AG04450 (cell line): ENCODE measurements at regions not wholly inside any gene's neighbourhood (a gene's known extent, or its start where the extent isn't known, plus 50 kb on each side); places are given as distances from the start of the nearest gene placed in this dataset.
"Not testable (repeated sequence)": the region's sequence is repeated elsewhere in the genome, so short reads cannot be mapped to it uniquely, and the experiment has no call there.

Experiments
- CTCF ChIA-PET: fragments of 300-600, 350-600 bp; formaldehyde crosslinking; extraction: SDS; loops from one replicate; lab custom pipeline; 2022; ENCODE audit warnings: antibody characterized with exemption, inconsistent platforms; lab: Charles Lee
- POLR2A ChIA-PET: fragments of 350-600 bp; formaldehyde crosslinking; extraction: SDS; loops from one replicate; lab custom pipeline; 2021; ENCODE audit warnings: antibody characterized with exemption, inconsistent platforms; lab: Yijun Ruan, JAX
- DNase-seq: peaks from one replicate; pipeline ENCODE4 v3.0.0-alpha.2; 2011; ENCODE audit warnings: low read depth, low spot score
- H3K27ac ChIP-seq: one replicate; pipeline ENCODE4 v1.5.1; 2012; ENCODE audit warnings: low read depth, low read length, control low read depth
- H3K27me3 ChIP-seq: one replicate; pipeline ENCODE4 v1.6.0; 2012; ENCODE audit warnings: low read length; ENCODE audit not compliant: control insufficient read depth, insufficient read depth
- H3K4me3 ChIP-seq: 2 replicates; pipeline ENCODE4 v1.5.1; 2011; ENCODE audit warnings: mild to moderate bottlenecking, low read depth, low read length, control low read depth
- H3K9me3 ChIP-seq: 2 replicates; pipeline ENCODE4 v1.5.1; 2012; ENCODE audit warnings: low read length; ENCODE audit not compliant: control insufficient read depth, insufficient read depth

GRCh38 chr7:150029013-150029389 is 155.2 kb downstream of the ATP6V0E2 start:
- H3K27me3 ChIP-seq, H3K4me3 ChIP-seq, POLR2A ChIA-PET, CTCF ChIA-PET, DNase-seq, H3K9me3 ChIP-seq, H3K27ac ChIP-seq: not testable (repeated sequence)

DNA sequence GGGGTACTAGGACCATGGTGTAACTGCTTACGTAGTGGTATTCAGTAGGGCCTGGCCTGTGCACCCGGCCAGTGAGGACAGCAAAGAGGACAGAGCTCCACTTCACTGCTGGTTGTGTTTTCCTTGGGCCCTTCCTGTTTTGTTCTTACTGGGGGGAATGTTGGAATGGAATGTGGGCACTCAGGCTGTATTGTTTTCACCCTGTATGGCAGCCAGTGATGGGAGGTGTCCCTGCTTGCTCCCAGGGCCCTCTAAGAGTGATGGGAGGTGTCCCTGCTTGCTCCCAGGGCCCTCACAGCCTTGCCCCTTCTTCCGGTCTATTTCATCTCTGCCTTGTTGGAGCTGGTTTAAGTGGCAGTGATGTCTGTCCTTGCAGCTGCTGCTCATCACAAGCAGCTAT is 158.0 kb downstream of the ATP6V0E2 start:
- H3K27ac ChIP-seq, H3K4me3 ChIP-seq, CTCF ChIA-PET, H3K27me3 ChIP-seq, DNase-seq, POLR2A ChIA-PET: not testable (repeated sequence)
- peaks cover 25% of the 10 kb centered on the region; the same call in 1 of the 2 replicates for H3K9me3 ChIP-seq

- H3K4me3 ChIP-seq, H3K27ac ChIP-seq, H3K27me3 ChIP-seq, POLR2A ChIA-PET, CTCF ChIA-PET, DNase-seq: not testable (repeated sequence)
- peaks cover 29% of the 10 kb centered on the region; the same call in 1 of the 2 replicates for H3K9me3 ChIP-seq
Measured at GRCh38 chr7:150033711-150034110, 159.9 kb downstream of the ATP6V0E2 start.

GRCh38 chr7:150035769-150036168 is 162.0 kb downstream of the ATP6V0E2 start:
- H3K27me3 ChIP-seq, CTCF ChIA-PET, POLR2A ChIA-PET, H3K27ac ChIP-seq, DNase-seq, H3K4me3 ChIP-seq: not testable (repeated sequence)
- peaks cover 36% of the 10 kb centered on the region; the same call in 1 of the 2 replicates for H3K9me3 ChIP-seq

DNA sequence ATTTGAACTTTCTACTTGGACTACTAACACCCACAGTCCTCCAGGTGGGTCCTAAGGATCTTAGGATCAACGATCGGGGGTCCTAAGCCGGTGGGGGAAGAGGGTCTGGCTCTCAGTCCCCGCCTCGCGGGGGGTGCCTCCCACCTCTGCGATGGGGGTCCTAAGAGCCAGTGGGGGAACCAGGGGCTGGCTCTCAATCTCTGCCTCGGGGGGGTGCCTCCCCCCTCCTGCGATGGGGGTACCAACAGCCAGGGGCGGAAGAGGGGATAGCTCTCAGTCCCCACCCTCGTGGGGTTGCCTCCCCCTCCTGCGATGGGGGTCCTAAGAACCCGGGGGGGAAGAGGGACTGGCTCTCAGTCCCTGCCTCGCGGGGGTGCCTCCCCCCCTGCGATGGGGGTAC is 165.3 kb downstream of the ATP6V0E2 start:
- H3K9me3 ChIP-seq: peaks cover 29% of the 10 kb centered on the region; the same call in 1 of the 2 replicates
- H3K4me3 ChIP-seq, CTCF ChIA-PET, DNase-seq, H3K27ac ChIP-seq, POLR2A ChIA-PET, H3K27me3 ChIP-seq: not testable (repeated sequence)

DNA sequence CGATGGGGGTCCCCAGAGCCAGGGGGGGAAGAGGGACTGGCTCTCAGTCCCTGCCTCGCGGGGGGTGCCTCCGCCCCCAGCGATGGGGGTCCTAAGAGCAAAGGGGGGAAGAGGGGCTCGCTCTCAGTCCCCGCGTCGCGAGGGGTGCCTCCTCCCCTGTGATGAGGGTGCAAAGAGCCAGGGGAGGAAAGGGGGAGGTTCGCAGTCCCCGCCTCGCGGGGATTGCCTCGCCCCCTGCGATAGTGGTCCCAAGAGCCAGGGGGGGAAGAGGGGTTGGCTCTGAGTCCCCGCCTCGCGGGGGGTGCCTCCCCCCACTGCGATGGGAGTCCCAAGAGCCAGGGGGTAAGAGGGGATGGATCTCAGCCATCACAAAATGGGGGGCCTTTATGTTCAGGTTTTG is 168.5 kb downstream of the ATP6V0E2 start:
- H3K9me3 ChIP-seq, POLR2A ChIA-PET, DNase-seq, CTCF ChIA-PET, H3K27me3 ChIP-seq, H3K4me3 ChIP-seq, H3K27ac ChIP-seq: not testable (repeated sequence)

DNA sequence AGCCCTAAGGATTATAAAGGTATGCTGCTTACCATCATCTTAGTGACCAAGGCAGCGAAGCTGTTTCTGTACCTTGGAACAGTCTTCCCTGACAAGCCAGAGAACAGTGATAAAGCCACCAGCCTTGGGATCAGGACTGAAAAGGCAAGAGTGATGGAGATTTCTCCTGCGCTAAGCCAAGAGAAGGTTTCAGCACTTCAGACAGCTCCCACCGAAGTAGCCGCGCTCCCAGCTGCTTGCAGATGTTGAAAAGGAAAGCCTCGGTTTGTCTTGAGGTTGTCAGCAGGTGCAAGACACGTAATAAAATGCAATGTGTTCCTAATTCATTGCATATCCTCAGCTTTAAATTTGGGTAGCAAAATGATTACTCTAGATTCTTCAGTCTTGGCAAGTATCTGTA is 171.0 kb downstream of the ATP6V0E2 start:
- H3K4me3 ChIP-seq, POLR2A ChIA-PET, H3K27ac ChIP-seq, DNase-seq, H3K27me3 ChIP-seq, H3K9me3 ChIP-seq, CTCF ChIA-PET: not testable (repeated sequence)

GRCh38 chr7:150045596-150045995 is 171.8 kb downstream of the ATP6V0E2 start:
- H3K27ac ChIP-seq, DNase-seq, H3K9me3 ChIP-seq, CTCF ChIA-PET, POLR2A ChIA-PET, H3K27me3 ChIP-seq, H3K4me3 ChIP-seq: not testable (repeated sequence)

- H3K27ac ChIP-seq, CTCF ChIA-PET, H3K9me3 ChIP-seq, H3K4me3 ChIP-seq, POLR2A ChIA-PET, DNase-seq, H3K27me3 ChIP-seq: not testable (repeated sequence)
Measured at GRCh38 chr7:150046290-150047194, 172.8 kb downstream of the ATP6V0E2 start.

- CTCF ChIA-PET, H3K4me3 ChIP-seq, POLR2A ChIA-PET, DNase-seq, H3K9me3 ChIP-seq, H3K27ac ChIP-seq, H3K27me3 ChIP-seq: not testable (repeated sequence)
Measured at GRCh38 chr7:150047329-150047728, 173.6 kb downstream of the ATP6V0E2 start.

- CTCF ChIA-PET: not testable (repeated sequence)
Measured at GRCh38 chr7:150047772-150048171, 174.0 kb downstream of the ATP6V0E2 start.

DNA sequence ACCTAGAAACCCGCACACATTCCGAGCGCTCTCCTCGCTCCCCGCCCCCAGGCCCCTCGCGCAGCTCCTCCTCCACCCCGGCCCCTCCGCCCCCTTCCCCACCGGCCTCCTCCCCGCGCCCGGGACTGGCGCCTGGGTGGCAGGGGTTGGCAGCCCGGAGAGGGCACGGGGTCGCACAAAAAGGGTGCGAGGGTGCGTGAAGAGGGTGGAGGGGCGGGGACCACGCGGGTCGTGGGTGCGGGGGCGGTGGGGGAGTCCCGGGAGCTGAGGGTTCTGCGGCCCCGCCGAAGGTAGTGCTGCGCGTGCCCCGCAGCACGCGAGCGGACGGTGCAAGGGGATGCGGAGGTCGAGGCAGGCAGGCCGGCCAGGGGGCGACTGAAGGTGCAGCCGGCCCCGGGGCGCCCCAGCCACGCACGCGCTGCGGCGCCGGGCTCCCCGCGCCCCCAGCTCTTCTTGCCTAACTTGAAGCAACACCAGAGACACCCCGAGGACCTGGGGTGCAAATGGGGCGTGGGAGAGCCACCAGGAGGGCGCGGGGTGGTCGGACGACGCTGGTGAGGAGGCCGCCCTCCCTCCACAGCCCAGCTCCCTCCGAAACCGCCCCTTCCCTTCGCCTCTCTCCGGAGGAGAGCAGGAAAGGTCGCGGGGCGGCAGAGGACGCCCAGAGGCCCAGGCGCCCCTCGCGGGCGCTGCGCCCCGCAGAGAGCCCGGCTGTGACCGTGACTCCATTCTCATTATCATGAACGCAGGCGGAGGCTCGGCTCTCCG is 174.7 kb downstream of the ATP6V0E2 start:
- CTCF ChIA-PET, H3K27me3 ChIP-seq, DNase-seq, H3K27ac ChIP-seq, H3K4me3 ChIP-seq, POLR2A ChIA-PET, H3K9me3 ChIP-seq: not testable (repeated sequence)

More at GRCh38 chr7:150047772-150048171, 174.0 kb downstream of the ATP6V0E2 start:
- DNase-seq, H3K4me3 ChIP-seq, H3K27ac ChIP-seq, H3K27me3 ChIP-seq, H3K9me3 ChIP-seq, POLR2A ChIA-PET: not testable (repeated sequence)
